Epithelial cell of proximal tubule (primary cell): ENCODE measurements at regions not wholly inside any gene's neighbourhood (a gene's known extent, or its start where the extent isn't known, plus 50 kb on each side); places are given as distances from the start of the nearest gene placed in this dataset.

Experiments used
- DNase-seq: peaks from one replicate; pipeline ENCODE4 v3.0.0-alpha.2; 2011; ENCODE audit warnings: low read depth
- H3K4me3 ChIP-seq: 2 replicates; pipeline ENCODE4 v1.5.1; 2011; ENCODE audit warnings: low read depth, mild to moderate bottlenecking, low read length
- CTCF ChIP-seq: conservative IDR thresholded peaks from 2 replicates; pipeline ENCODE4 v1.5.1; 2012; ENCODE audit warnings: low read depth, mild to moderate bottlenecking, low read length

- H3K4me3 ChIP-seq = no peak overlapping the region
- no peak for DNase-seq
- TF ChIP-seq CTCF = no peak
Observed at GRCh38 chr3:83093222-83093572, 1331.8 kb upstream of the GBE1 start.

GRCh38 chr3:83092521-83093221 is 1331.2 kb upstream of the GBE1 start:
- DNase-seq = peak; percentile 10
- H3K4me3 ChIP-seq = no peak overlapping the region
- TF ChIP-seq CTCF = no peak

- no peak for TF ChIP-seq CTCF
- no peak for DNase-seq
- no peak overlapping the region for H3K4me3 ChIP-seq
Observed at GRCh38 chr3:83076041-83076440, 1314.6 kb upstream of the GBE1 start.

GRCh38 chr3:83074485-83074884 is 1313.0 kb upstream of the GBE1 start:
- no peak for DNase-seq

GRCh38 chr3:83065851-83066460 is 1304.5 kb upstream of the GBE1 start:
- H3K4me3 ChIP-seq = no peak overlapping the region
- no peak for TF ChIP-seq CTCF
- no peak for DNase-seq

More at GRCh38 chr3:83074485-83074884, 1313.0 kb upstream of the GBE1 start:
- no peak overlapping the region for H3K4me3 ChIP-seq
- TF ChIP-seq CTCF = no peak

GRCh38 chr3:83063446-83063845 is 1302.0 kb upstream of the GBE1 start:
- no peak for TF ChIP-seq CTCF
- H3K4me3 ChIP-seq = no peak overlapping the region
- DNase-seq = no peak

- peak; percentile 15 for TF ChIP-seq CTCF
- DNase-seq = no peak
- no peak overlapping the region for H3K4me3 ChIP-seq
Observed at GRCh38 chr3:83048556-83048955, 1287.1 kb upstream of the GBE1 start.
